ENCODE measurements at regions not wholly inside any gene's neighbourhood (a gene's known extent, or its start where the extent isn't known, plus 50 kb on each side); places are given as distances from the start of the nearest gene placed in this dataset.

DNA sequence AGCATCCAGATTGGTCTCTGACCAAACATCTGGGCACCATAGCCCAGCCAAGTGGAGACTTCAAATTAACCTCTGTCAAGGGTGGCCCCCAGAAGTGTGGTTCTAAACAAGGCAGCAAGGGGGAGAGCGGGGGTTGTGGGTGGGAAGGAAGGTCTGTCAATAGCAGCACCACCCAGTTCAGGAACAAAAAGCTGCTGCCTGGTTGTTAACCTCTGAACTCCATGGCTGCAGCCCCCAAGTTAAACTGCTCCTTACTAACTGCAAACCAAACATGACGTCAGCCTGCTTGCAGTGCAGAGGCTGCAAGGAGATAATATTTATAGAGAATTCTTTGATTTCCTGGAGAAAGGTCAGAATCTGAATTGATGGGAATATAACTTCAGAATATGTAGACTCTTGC lies 76.5 kb downstream of the ARL4C start:
- Histone ChIP-seq H3K27ac (ENCODE audit: insufficient read depth in 1 of 2, low read depth in 1 of 2, low read length in 2 of 2, poor library complexity in 1 of 2, severe bottlenecking in 2 of 2) (no peak overlapping the region), H3K4me3 (ENCODE audit: control insufficient read depth in 1 of 7, extremely low read depth in 1 of 7, insufficient read depth in 4 of 7, low read depth in 2 of 7, low read length in 6 of 7) (no peak overlapping the region), H3K36me3 (ENCODE audit: control insufficient read depth in 4 of 4, insufficient read depth in 4 of 4, low read length in 3 of 4) (no peaks in the 10 kb centered on the region), H3K4me1 (ENCODE audit: control extremely low read depth in 1 of 4, control insufficient read depth in 4 of 4, insufficient read depth in 4 of 4, low read length in 3 of 4) (peaks cover 0 to 6% (median 3%) of the 10 kb centered on the region in 4 experiments), H3K27me3 (replicated peaks in 2 of 5; ENCODE audit: control insufficient read depth in 4 of 5, insufficient read depth in 5 of 5, low read length in 4 of 5) (peaks cover 0 to 7% (median 0%) of the 10 kb centered on the region in 5 experiments), H3K9me3 (ENCODE audit: control extremely low read depth in 1 of 5, control insufficient read depth in 4 of 5, insufficient read depth in 2 of 5, low read depth in 1 of 5, low read length in 4 of 5) (peaks cover 0 to 5% (median 0%) of the 10 kb centered on the region in 5 experiments)
- CTCF ChIA-PET = interaction anchor here (1.4 to 1.7 kb wide), 2 partner anchors 77 to 131 kb away, joined by 3 to 4 read pairs; partner anchors contain the start of gene ARL4C
- POLR2A ChIA-PET = no interaction called here
- WGBS (ENCODE audit: insufficient coverage) = 100% methylated on average over 2 of the region's 2 CpGs
- DNase-seq = no peak

DNA sequence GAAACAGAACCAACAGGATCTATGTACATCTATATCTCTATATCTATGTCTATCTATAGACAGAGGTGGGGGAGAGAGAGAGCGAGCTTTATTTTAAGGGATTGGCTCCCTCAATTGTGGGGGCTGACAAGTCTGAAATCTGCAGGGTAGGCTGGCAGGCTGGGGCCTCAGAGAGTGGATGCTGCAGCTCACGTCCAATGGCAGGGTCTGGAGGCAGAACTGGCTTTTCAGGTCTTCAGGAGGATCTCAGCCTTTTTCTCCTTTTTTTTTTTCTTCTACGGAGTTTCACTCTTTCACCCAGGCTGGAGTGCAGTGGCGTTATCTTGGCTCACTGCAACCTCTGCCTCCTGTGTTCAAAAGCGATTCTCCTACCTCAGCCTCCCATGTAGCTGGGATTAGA lies 77.2 kb downstream of the ARL4C start:
- ChIA-PET CTCF (interaction anchor here (1.7 kb wide), 1 partner anchor 130 kb away, joined by 4 read pairs; no protein-coding TSS in a partner anchor), POLR2A (no interaction called here)
- Histone ChIP-seq H3K4me3 (ENCODE audit: control insufficient read depth in 1 of 7, extremely low read depth in 1 of 7, insufficient read depth in 4 of 7, low read depth in 2 of 7, low read length in 6 of 7) (no peak overlapping the region), H3K9me3 (ENCODE audit: control extremely low read depth in 1 of 5, control insufficient read depth in 4 of 5, insufficient read depth in 2 of 5, low read depth in 1 of 5, low read length in 4 of 5) (peaks cover 0 to 5% (median 0%) of the 10 kb centered on the region in 5 experiments), H3K27me3 (replicated peaks in 2 of 5; ENCODE audit: control insufficient read depth in 4 of 5, insufficient read depth in 5 of 5, low read length in 4 of 5) (peaks cover 0 to 9% (median 0%) of the 10 kb centered on the region in 5 experiments), H3K27ac (ENCODE audit: insufficient read depth in 1 of 2, low read depth in 1 of 2, low read length in 2 of 2, poor library complexity in 1 of 2, severe bottlenecking in 2 of 2) (no peak overlapping the region), H3K36me3 (ENCODE audit: control insufficient read depth in 4 of 4, insufficient read depth in 4 of 4, low read length in 3 of 4) (no peaks in the 10 kb centered on the region), H3K4me1 (ENCODE audit: control extremely low read depth in 1 of 4, control insufficient read depth in 4 of 4, insufficient read depth in 4 of 4, low read length in 3 of 4) (no peaks in the 10 kb centered on the region)
- WGBS (ENCODE audit: insufficient coverage) = 100% methylated on average over 4 of the region's 5 CpGs
- no peak for DNase-seq

DNA sequence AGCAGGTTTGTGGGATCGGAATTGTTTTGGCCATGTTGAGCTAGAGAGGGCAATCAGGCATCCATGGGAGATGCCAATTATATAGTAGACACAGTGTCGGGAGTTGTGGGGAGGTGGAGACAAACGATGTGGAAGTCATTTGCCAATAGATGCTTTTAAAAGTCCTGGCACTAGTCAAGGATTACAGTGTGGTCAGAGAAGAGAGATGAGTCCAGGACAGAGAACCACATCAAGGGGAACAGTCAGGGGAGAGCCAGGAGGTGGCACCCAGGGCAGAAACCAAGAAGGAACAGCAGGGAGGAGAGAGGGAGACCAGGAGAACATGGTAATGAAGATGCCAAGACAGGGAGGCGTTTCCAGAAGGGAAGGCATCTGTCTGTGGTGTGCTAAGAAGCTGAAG lies 81.2 kb downstream of the ARL4C start:
- H3K27ac ChIP-seq (ENCODE audit: insufficient read depth in 1 of 2, low read depth in 1 of 2, low read length in 2 of 2, poor library complexity in 1 of 2, severe bottlenecking in 2 of 2) = no peak overlapping the region
- H3K4me1 ChIP-seq (ENCODE audit: control extremely low read depth in 1 of 4, control insufficient read depth in 4 of 4, insufficient read depth in 4 of 4, low read length in 3 of 4) = no peaks in the 10 kb centered on the region
- ChIA-PET CTCF (no interaction called here), POLR2A (interaction anchor here (0.8 kb wide), 1 partner anchor 73 kb away, joined by 3 read pairs; no protein-coding TSS in a partner anchor)
- H3K27me3 ChIP-seq (replicated peaks in 2 of 5; ENCODE audit: control insufficient read depth in 4 of 5, insufficient read depth in 5 of 5, low read length in 4 of 5) = peaks cover 0 to 9% (median 0%) of the 10 kb centered on the region in 5 experiments
- H3K4me3 ChIP-seq (ENCODE audit: control insufficient read depth in 1 of 7, extremely low read depth in 1 of 7, insufficient read depth in 4 of 7, low read depth in 2 of 7, low read length in 6 of 7) = no peak overlapping the region
- no peaks in the 10 kb centered on the region for H3K36me3 ChIP-seq (ENCODE audit: control insufficient read depth in 4 of 4, insufficient read depth in 4 of 4, low read length in 3 of 4)
- no peak for DNase-seq
- peaks cover 0 to 5% (median 0%) of the 10 kb centered on the region in 5 experiments for H3K9me3 ChIP-seq (ENCODE audit: control extremely low read depth in 1 of 5, control insufficient read depth in 4 of 5, insufficient read depth in 2 of 5, low read depth in 1 of 5, low read length in 4 of 5)
- 97% methylated on average over 3 of the region's 4 CpGs for WGBS (ENCODE audit: insufficient coverage)

DNA sequence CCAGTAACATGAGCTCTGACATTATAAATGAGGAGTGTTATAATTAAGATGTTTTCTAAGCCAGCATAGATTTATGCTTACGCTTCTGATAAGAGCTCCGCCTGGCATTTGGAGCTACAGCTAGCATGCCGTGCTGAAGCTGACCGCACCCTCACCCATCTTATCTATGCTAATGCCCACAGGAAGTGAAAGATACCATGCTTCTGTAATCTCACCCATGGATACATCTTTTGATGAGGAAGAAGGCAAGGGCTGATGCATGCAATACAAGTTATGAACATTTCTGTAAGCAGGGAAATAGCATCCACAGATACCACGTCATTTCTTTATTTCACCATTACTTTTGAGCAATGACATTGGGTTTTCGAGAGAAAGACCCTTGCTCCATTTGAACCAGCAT lies 82.3 kb downstream of the ARL4C start:
- peak in 1 of 3 donors; percentile 30 for DNase-seq
- ChIA-PET CTCF (interaction anchor here (1.3 kb wide), 1 partner anchor 9 kb away, joined by 3 read pairs; no protein-coding TSS in a partner anchor), POLR2A (interaction anchor here (0.9 kb wide), 1 partner anchor 282 kb away, joined by 3 read pairs; no protein-coding TSS in a partner anchor)
- H3K27ac ChIP-seq (ENCODE audit: insufficient read depth in 1 of 2, low read depth in 1 of 2, low read length in 2 of 2, poor library complexity in 1 of 2, severe bottlenecking in 2 of 2) = no peak overlapping the region
- 84% methylated on average over 4 of the region's 6 CpGs for WGBS (ENCODE audit: insufficient coverage)
- H3K9me3 ChIP-seq (ENCODE audit: control extremely low read depth in 1 of 5, control insufficient read depth in 4 of 5, insufficient read depth in 2 of 5, low read depth in 1 of 5, low read length in 4 of 5) = peaks cover 0 to 5% (median 0%) of the 10 kb centered on the region in 5 experiments
- H3K4me3 ChIP-seq (ENCODE audit: control insufficient read depth in 1 of 7, extremely low read depth in 1 of 7, insufficient read depth in 4 of 7, low read depth in 2 of 7, low read length in 6 of 7) = no peak overlapping the region
- peaks cover 0 to 9% (median 0%) of the 10 kb centered on the region in 5 experiments for H3K27me3 ChIP-seq (replicated peaks in 2 of 5; ENCODE audit: control insufficient read depth in 4 of 5, insufficient read depth in 5 of 5, low read length in 4 of 5)
- H3K36me3 ChIP-seq (ENCODE audit: control insufficient read depth in 4 of 4, insufficient read depth in 4 of 4, low read length in 3 of 4) = no peaks in the 10 kb centered on the region
- H3K4me1 ChIP-seq (ENCODE audit: control extremely low read depth in 1 of 4, control insufficient read depth in 4 of 4, insufficient read depth in 4 of 4, low read length in 3 of 4) = no peaks in the 10 kb centered on the region

GRCh38 chr2:234412726-234413125 lies 84.2 kb downstream of the ARL4C start:
- Histone ChIP-seq H3K9me3 (ENCODE audit: control extremely low read depth in 1 of 5, control insufficient read depth in 4 of 5, insufficient read depth in 2 of 5, low read depth in 1 of 5, low read length in 4 of 5) (no peaks in the 10 kb centered on the region), H3K27me3 (replicated peaks in 2 of 5; ENCODE audit: control insufficient read depth in 4 of 5, insufficient read depth in 5 of 5, low read length in 4 of 5) (peaks cover 0 to 7% (median 0%) of the 10 kb centered on the region in 5 experiments), H3K4me3 (ENCODE audit: control insufficient read depth in 1 of 7, extremely low read depth in 1 of 7, insufficient read depth in 4 of 7, low read depth in 2 of 7, low read length in 6 of 7) (no peak overlapping the region), H3K36me3 (ENCODE audit: control insufficient read depth in 4 of 4, insufficient read depth in 4 of 4, low read length in 3 of 4) (no peaks in the 10 kb centered on the region), H3K4me1 (ENCODE audit: control extremely low read depth in 1 of 4, control insufficient read depth in 4 of 4, insufficient read depth in 4 of 4, low read length in 3 of 4) (no peaks in the 10 kb centered on the region), H3K27ac (ENCODE audit: insufficient read depth in 1 of 2, low read depth in 1 of 2, low read length in 2 of 2, poor library complexity in 1 of 2, severe bottlenecking in 2 of 2) (no peak overlapping the region)
- no peak for DNase-seq
- ChIA-PET CTCF (interaction anchor here (1.3 to 1.5 kb wide), 2 partner anchors 10 to 123 kb away, joined by 3 to 5 read pairs; no protein-coding TSS in a partner anchor), POLR2A (no interaction called here)
- 90% methylated on average over 7 of the region's 7 CpGs for WGBS (ENCODE audit: insufficient coverage)

- H3K9me3 ChIP-seq (ENCODE audit: control extremely low read depth in 1 of 5, control insufficient read depth in 4 of 5, insufficient read depth in 2 of 5, low read depth in 1 of 5, low read length in 4 of 5) = no peaks in the 10 kb centered on the region
- no peak overlapping the region for H3K4me3 ChIP-seq (ENCODE audit: control insufficient read depth in 1 of 7, extremely low read depth in 1 of 7, insufficient read depth in 4 of 7, low read depth in 2 of 7, low read length in 6 of 7)
- no peak overlapping the region for H3K27ac ChIP-seq (ENCODE audit: insufficient read depth in 1 of 2, low read depth in 1 of 2, low read length in 2 of 2, poor library complexity in 1 of 2, severe bottlenecking in 2 of 2)
- no peak for DNase-seq
- POLR2A ChIA-PET = no interaction called here
- H3K27me3 ChIP-seq (replicated peaks in 2 of 5; ENCODE audit: control insufficient read depth in 4 of 5, insufficient read depth in 5 of 5, low read length in 4 of 5) = peaks cover 0 to 7% (median 0%) of the 10 kb centered on the region in 5 experiments
- 97% methylated on average over 4 of the region's 4 CpGs for WGBS (ENCODE audit: insufficient coverage)
- CTCF ChIA-PET = interaction anchor here (1.4 to 1.5 kb wide), 2 partner anchors 11 to 84 kb away, joined by 3 to 5 read pairs; no protein-coding TSS in a partner anchor
- no peaks in the 10 kb centered on the region for H3K36me3 ChIP-seq (ENCODE audit: control insufficient read depth in 4 of 4, insufficient read depth in 4 of 4, low read length in 3 of 4)
- no peaks in the 10 kb centered on the region for H3K4me1 ChIP-seq (ENCODE audit: control extremely low read depth in 1 of 4, control insufficient read depth in 4 of 4, insufficient read depth in 4 of 4, low read length in 3 of 4)
Measured at GRCh38 chr2:234411793-234412192, 85.1 kb downstream of the ARL4C start.

GRCh38 chr2:234410526-234410925 lies 86.4 kb downstream of the ARL4C start:
- 94% methylated on average over 5 of the region's 5 CpGs for WGBS (ENCODE audit: insufficient coverage)
- ChIA-PET CTCF (interaction anchor here (0.7 to 1.4 kb wide), 2 partner anchors 17 to 85 kb away, joined by 3 read pairs; no protein-coding TSS in a partner anchor), POLR2A (no interaction called here)
- H3K27me3 ChIP-seq (replicated peaks in 2 of 5; ENCODE audit: control insufficient read depth in 4 of 5, insufficient read depth in 5 of 5, low read length in 4 of 5) = peaks cover 0 to 3% (median 0%) of the 10 kb centered on the region in 5 experiments
- no peaks in the 10 kb centered on the region for H3K36me3 ChIP-seq (ENCODE audit: control insufficient read depth in 4 of 4, insufficient read depth in 4 of 4, low read length in 3 of 4)
- no peak overlapping the region for H3K27ac ChIP-seq (ENCODE audit: insufficient read depth in 1 of 2, low read depth in 1 of 2, low read length in 2 of 2, poor library complexity in 1 of 2, severe bottlenecking in 2 of 2)
- H3K4me1 ChIP-seq (ENCODE audit: control extremely low read depth in 1 of 4, control insufficient read depth in 4 of 4, insufficient read depth in 4 of 4, low read length in 3 of 4) = no peaks in the 10 kb centered on the region
- DNase-seq = no peak
- H3K9me3 ChIP-seq (ENCODE audit: control extremely low read depth in 1 of 5, control insufficient read depth in 4 of 5, insufficient read depth in 2 of 5, low read depth in 1 of 5, low read length in 4 of 5) = no peaks in the 10 kb centered on the region
- H3K4me3 ChIP-seq (ENCODE audit: control insufficient read depth in 1 of 7, extremely low read depth in 1 of 7, insufficient read depth in 4 of 7, low read depth in 2 of 7, low read length in 6 of 7) = no peak overlapping the region
